EH (cell line): ENCODE measurements at regions not wholly inside any gene's neighbourhood (a gene's known extent, or its start where the extent isn't known, plus 50 kb on each side); places are given as distances from the start of the nearest gene placed in this dataset.

Experiments used
- DNase-seq: peaks from one replicate; pipeline ENCODE4 v3.0.0-alpha.2; 2015; ENCODE audit warnings: low read depth

- DNase-seq = no peak
Measured at GRCh38 chr14:53356361-53357150, 203.4 kb upstream of the DDHD1 start.

- DNase-seq = peak; percentile 76
Measured at GRCh38 chr14:53355581-53356112, 202.5 kb upstream of the DDHD1 start.

GRCh38 chr14:53354336-53354735 is 201.2 kb upstream of the DDHD1 start:
- no peak for DNase-seq

- no peak for DNase-seq
Measured at GRCh38 chr14:53350866-53351265, 197.7 kb upstream of the DDHD1 start.

- no peak for DNase-seq
Measured at GRCh38 chr14:53350429-53350828, 197.3 kb upstream of the DDHD1 start.

- no peak for DNase-seq
Measured at GRCh38 chr14:53346988-53347387, 193.9 kb upstream of the DDHD1 start.

- no peak for DNase-seq
Measured at GRCh38 chr14:53341324-53341723, 188.2 kb upstream of the DDHD1 start.

- DNase-seq = peak; percentile 50
Measured at GRCh38 chr14:53338192-53338591, 185.1 kb upstream of the DDHD1 start.

GRCh38 chr14:53336729-53337128 is 183.6 kb upstream of the DDHD1 start:
- DNase-seq = no peak

- DNase-seq = no peak
Measured at GRCh38 chr14:53333809-53334208, 180.7 kb upstream of the DDHD1 start.

GRCh38 chr14:53331921-53332320 is 178.8 kb upstream of the DDHD1 start:
- no peak for DNase-seq

- DNase-seq = peak; percentile 64
Measured at GRCh38 chr14:53331247-53331646, 178.1 kb upstream of the DDHD1 start.

GRCh38 chr14:53330441-53330840 is 177.3 kb upstream of the DDHD1 start:
- no peak for DNase-seq

- no peak for DNase-seq
Measured at GRCh38 chr14:53328841-53329240, 175.7 kb upstream of the DDHD1 start.

GRCh38 chr14:53327716-53328115 is 174.6 kb upstream of the DDHD1 start:
- DNase-seq = peak; percentile 65

- peak; percentile 10 for DNase-seq
Measured at GRCh38 chr14:53325176-53325806, 172.2 kb upstream of the DDHD1 start.

GRCh38 chr14:53316504-53316903 is 163.4 kb upstream of the DDHD1 start:
- no peak for DNase-seq

GRCh38 chr14:53310412-53310811 is 157.3 kb upstream of the DDHD1 start:
- DNase-seq = no peak

GRCh38 chr14:53306911-53307310 is 153.8 kb upstream of the DDHD1 start:
- DNase-seq = peak; percentile 40

GRCh38 chr14:53306267-53306721 is 153.2 kb upstream of the DDHD1 start:
- DNase-seq = peak; percentile 58

- peak; percentile 29 for DNase-seq
Measured at GRCh38 chr14:53304726-53305381, 151.7 kb upstream of the DDHD1 start.

GRCh38 chr14:53295985-53296582 is 143.0 kb upstream of the DDHD1 start:
- peak; percentile 44 for DNase-seq
